ENCODE measurements at regions not wholly inside any gene's neighbourhood (a gene's known extent, or its start where the extent isn't known, plus 50 kb on each side); places are given as distances from the start of the nearest gene placed in this dataset.
"Not testable (repeated sequence)": the region's sequence is repeated elsewhere in the genome, so short reads cannot be mapped to it uniquely, and the experiment has no call there.

DNA sequence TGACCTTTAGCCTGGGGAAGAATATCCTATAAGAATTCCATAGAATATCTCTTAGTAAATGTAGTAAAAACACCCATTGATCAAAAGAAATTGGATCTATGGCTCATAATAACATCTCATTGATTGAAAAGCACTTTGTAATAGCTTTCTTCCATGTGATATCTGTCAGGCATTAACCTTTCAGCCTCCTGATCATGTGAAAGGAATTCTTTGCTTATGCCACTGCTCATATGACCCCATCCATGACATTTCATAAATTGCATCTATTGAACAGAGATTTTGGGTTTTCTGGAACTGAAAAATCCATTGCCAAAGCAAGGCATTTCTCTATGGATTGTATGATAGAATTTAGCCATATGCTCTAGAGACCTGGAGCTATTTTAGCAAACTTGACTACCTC, 519.3 kb upstream of the PFKP start:
- Histone ChIP-seq H3K9me3 (ENCODE audit: control extremely low read depth in 1 of 3, control insufficient read depth in 2 of 3, insufficient read depth in 1 of 3, low read length in 2 of 3) (peaks cover 0 to 2% (median 0%) of the 10 kb centered on the region in 3 donors), H2AFZ (ENCODE audit: insufficient read depth, low read depth, low read length, poor library complexity, severe bottlenecking) (no peak overlapping the region), H3K36me3 (replicated peaks in 1 of 2; ENCODE audit: control extremely low read depth in 1 of 2, control insufficient read depth in 1 of 2, extremely low read depth in 1 of 2, insufficient read depth in 2 of 2, low read length in 1 of 2) (no peaks in the 10 kb centered on the region), H3K27me3 (replicated peaks in 1 of 4; ENCODE audit: control extremely low read depth in 1 of 4, control insufficient read depth in 3 of 4, insufficient read depth in 4 of 4, low read length in 3 of 4) (no peaks in the 10 kb centered on the region), H3K79me2 (ENCODE audit: control insufficient read depth, insufficient read depth, low read length) (no peaks in the 10 kb centered on the region), H3K9ac (ENCODE audit: low read length) (no peak overlapping the region), H3K27ac (ENCODE audit: low read length in 2 of 2) (no peak overlapping the region), H3K4me3 (ENCODE audit: control extremely low read depth in 1 of 5, extremely low read depth in 1 of 5, insufficient read depth in 1 of 5, low read depth in 2 of 5, low read length in 4 of 5) (no peak overlapping the region), H3K4me2 (replicated peaks; ENCODE audit: low read depth, low read length, poor library complexity, severe bottlenecking) (no peak overlapping the region), H4K20me1 (ENCODE audit: control insufficient read depth, insufficient read depth, low read length, poor library complexity, severe bottlenecking) (no peaks in the 10 kb centered on the region), H3K4me1 (ENCODE audit: control insufficient read depth in 2 of 2, insufficient read depth in 2 of 2, low read length in 2 of 2) (no peaks in the 10 kb centered on the region)
- ATAC-seq (ENCODE audit: low read depth): no peak
- Mint-ChIP-seq H3K4me1 (no peaks in the 10 kb centered on the region), H3K9me3 (ENCODE audit: insufficient read depth) (no peaks in the 10 kb centered on the region), H3K27me3 (no peaks in the 10 kb centered on the region), H3K27ac (no peak overlapping the region), H3K4me3 (no peak overlapping the region)
- DNase-seq: no peak
- CTCF ChIA-PET: no interaction called here
- POLR2A ChIA-PET: no interaction called here
- intact Hi-C loops (cut with micrococcal nuclease): no loop called here
- TF ChIP-seq, protein P1, sequence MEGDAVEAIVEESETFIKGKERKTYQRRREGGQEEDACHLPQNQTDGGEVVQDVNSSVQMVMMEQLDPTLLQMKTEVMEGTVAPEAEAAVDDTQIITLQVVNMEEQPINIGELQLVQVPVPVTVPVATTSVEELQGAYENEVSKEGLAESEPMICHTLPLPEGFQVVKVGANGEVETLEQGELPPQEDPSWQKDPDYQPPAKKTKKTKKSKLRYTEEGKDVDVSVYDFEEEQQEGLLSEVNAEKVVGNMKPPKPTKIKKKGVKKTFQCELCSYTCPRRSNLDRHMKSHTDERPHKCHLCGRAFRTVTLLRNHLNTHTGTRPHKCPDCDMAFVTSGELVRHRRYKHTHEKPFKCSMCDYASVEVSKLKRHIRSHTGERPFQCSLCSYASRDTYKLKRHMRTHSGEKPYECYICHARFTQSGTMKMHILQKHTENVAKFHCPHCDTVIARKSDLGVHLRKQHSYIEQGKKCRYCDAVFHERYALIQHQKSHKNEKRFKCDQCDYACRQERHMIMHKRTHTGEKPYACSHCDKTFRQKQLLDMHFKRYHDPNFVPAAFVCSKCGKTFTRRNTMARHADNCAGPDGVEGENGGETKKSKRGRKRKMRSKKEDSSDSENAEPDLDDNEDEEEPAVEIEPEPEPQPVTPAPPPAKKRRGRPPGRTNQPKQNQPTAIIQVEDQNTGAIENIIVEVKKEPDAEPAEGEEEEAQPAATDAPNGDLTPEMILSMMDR (IDR thresholded peaks at IDR 0.05): no peak
- no peak for TF ChIP-seq EZH2 (IDR thresholded peaks at IDR 0.05; ENCODE audit: borderline replicate concordance, insufficient read depth, low read depth, low read length, poor library complexity, severe bottlenecking)

DNA sequence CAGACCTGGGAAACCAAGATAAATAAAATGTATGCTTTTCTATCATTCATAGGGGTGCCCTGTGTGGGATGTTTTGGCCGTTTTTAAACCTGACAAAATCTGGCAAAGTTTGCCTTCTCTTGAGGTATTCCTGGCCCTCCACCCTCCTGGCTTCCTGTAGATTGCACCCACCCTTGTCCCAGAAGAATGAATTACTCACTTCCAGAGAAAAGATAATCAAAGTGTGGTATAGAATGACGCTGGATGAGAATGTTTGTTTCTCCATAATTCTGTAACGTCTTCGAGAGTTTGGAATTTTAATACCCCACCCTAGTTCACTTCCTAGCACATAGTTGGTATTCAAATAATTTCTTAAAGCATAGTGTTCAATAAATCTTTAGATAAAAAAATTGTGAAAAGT, 519.7 kb upstream of the PFKP start:
- Mint-ChIP-seq H3K27ac (no peak overlapping the region), H3K4me1 (no peaks in the 10 kb centered on the region), H3K4me3 (no peak overlapping the region), H3K9me3 (ENCODE audit: insufficient read depth) (no peaks in the 10 kb centered on the region), H3K27me3 (no peaks in the 10 kb centered on the region)
- ChIA-PET CTCF (interaction anchor here (0.6 kb wide), 1 partner anchor 16 kb away, joined by 3 read pairs; no protein-coding TSS in a partner anchor), POLR2A (no interaction called here)
- Histone ChIP-seq H3K4me2 (replicated peaks; ENCODE audit: low read depth, low read length, poor library complexity, severe bottlenecking) (no peak overlapping the region), H3K79me2 (ENCODE audit: control insufficient read depth, insufficient read depth, low read length) (no peaks in the 10 kb centered on the region), H4K20me1 (ENCODE audit: control insufficient read depth, insufficient read depth, low read length, poor library complexity, severe bottlenecking) (no peaks in the 10 kb centered on the region), H3K4me3 (ENCODE audit: control extremely low read depth in 1 of 5, extremely low read depth in 1 of 5, insufficient read depth in 1 of 5, low read depth in 2 of 5, low read length in 4 of 5) (no peak overlapping the region), H3K36me3 (replicated peaks in 1 of 2; ENCODE audit: control extremely low read depth in 1 of 2, control insufficient read depth in 1 of 2, extremely low read depth in 1 of 2, insufficient read depth in 2 of 2, low read length in 1 of 2) (no peaks in the 10 kb centered on the region), H3K27me3 (replicated peaks in 1 of 4; ENCODE audit: control extremely low read depth in 1 of 4, control insufficient read depth in 3 of 4, insufficient read depth in 4 of 4, low read length in 3 of 4) (no peaks in the 10 kb centered on the region), H3K9ac (ENCODE audit: low read length) (no peak overlapping the region), H3K9me3 (ENCODE audit: control extremely low read depth in 1 of 3, control insufficient read depth in 2 of 3, insufficient read depth in 1 of 3, low read length in 2 of 3) (no peaks in the 10 kb centered on the region), H2AFZ (ENCODE audit: insufficient read depth, low read depth, low read length, poor library complexity, severe bottlenecking) (no peak overlapping the region), H3K27ac (ENCODE audit: low read length in 2 of 2) (no peak overlapping the region), H3K4me1 (ENCODE audit: control insufficient read depth in 2 of 2, insufficient read depth in 2 of 2, low read length in 2 of 2) (no peaks in the 10 kb centered on the region)
- DNase-seq: no peak
- no peak for ATAC-seq (ENCODE audit: low read depth)
- WGBS (ENCODE audit: insufficient coverage): 40% methylated on average over 1 of the region's 4 CpGs
- intact Hi-C loops (cut with micrococcal nuclease): no loop called here
- TF ChIP-seq EZH2 (IDR thresholded peaks at IDR 0.05; ENCODE audit: borderline replicate concordance, insufficient read depth, low read depth, low read length, poor library complexity, severe bottlenecking): no peak

DNA sequence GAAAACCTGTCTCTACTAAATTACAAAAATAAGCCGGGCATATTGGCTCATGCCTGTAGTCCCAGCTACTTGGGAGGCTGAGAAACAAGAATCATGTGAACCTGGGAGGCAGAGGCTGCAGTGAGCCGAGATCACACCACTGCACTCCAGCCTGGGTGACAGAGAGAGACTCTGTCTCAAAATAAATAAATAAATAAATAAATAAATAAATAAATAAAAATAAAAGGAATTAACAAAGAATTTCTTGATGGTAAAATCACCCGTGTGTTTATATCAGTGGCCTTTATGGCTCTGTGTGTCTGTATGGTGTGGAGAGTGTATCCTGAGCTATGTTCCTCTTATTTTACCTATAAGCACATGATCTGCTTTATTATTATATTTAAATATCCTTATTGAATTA, 520.5 kb upstream of the PFKP start:
- H3K36me3 ChIP-seq (replicated peaks in 1 of 2; ENCODE audit: control extremely low read depth in 1 of 2, control insufficient read depth in 1 of 2, extremely low read depth in 1 of 2, insufficient read depth in 2 of 2, low read length in 1 of 2); H3K9ac ChIP-seq (ENCODE audit: low read length); intact Hi-C loops (cut with micrococcal nuclease); H3K4me1 Mint-ChIP-seq; H3K27me3 ChIP-seq (replicated peaks in 1 of 4; ENCODE audit: control extremely low read depth in 1 of 4, control insufficient read depth in 3 of 4, insufficient read depth in 4 of 4, low read length in 3 of 4); H3K4me2 ChIP-seq (replicated peaks; ENCODE audit: low read depth, low read length, poor library complexity, severe bottlenecking); H3K27ac ChIP-seq (ENCODE audit: low read length in 2 of 2); H2AFZ ChIP-seq (ENCODE audit: insufficient read depth, low read depth, low read length, poor library complexity, severe bottlenecking); H3K9me3 ChIP-seq (ENCODE audit: control extremely low read depth in 1 of 3, control insufficient read depth in 2 of 3, insufficient read depth in 1 of 3, low read length in 2 of 3); H3K4me1 ChIP-seq (ENCODE audit: control insufficient read depth in 2 of 2, insufficient read depth in 2 of 2, low read length in 2 of 2); POLR2A ChIA-PET; H3K4me3 ChIP-seq (ENCODE audit: control extremely low read depth in 1 of 5, extremely low read depth in 1 of 5, insufficient read depth in 1 of 5, low read depth in 2 of 5, low read length in 4 of 5); DNase-seq; H3K79me2 ChIP-seq (ENCODE audit: control insufficient read depth, insufficient read depth, low read length); H3K27ac Mint-ChIP-seq; H3K4me3 Mint-ChIP-seq; H3K27me3 Mint-ChIP-seq; H4K20me1 ChIP-seq (ENCODE audit: control insufficient read depth, insufficient read depth, low read length, poor library complexity, severe bottlenecking); H3K9me3 Mint-ChIP-seq (ENCODE audit: insufficient read depth); ATAC-seq (ENCODE audit: low read depth); CTCF ChIA-PET: not testable (repeated sequence)
- no CpG with 5 or more reads among the region's 3 CpGs for WGBS (ENCODE audit: insufficient coverage)

Measured in B cell (primary cell).